ENCODE measurements at regions not wholly inside any gene's neighbourhood (a gene's known extent, or its start where the extent isn't known, plus 50 kb on each side); places are given as distances from the start of the nearest gene placed in this dataset.
"Not testable (repeated sequence)": the region's sequence is repeated elsewhere in the genome, so short reads cannot be mapped to it uniquely, and the experiment has no call there.

DNA sequence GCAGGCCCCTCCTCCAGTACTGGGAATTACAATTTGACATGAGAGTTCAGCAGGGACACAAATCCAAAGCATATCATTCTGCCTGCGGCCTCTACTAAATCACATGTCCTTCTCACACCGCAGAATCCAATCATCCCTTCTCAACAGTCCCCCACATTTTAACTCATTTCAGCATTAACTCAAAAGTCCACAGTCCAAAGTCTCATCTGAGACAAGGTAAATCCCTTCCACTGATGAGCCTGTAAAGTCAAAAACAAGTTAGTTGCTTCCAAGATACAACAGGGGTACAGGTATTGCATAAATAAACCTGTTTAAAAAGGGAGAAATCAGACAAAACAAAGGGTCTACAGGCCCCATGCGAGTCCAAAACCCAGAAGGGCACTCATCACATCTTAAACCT is 64.0 kb downstream of the EBNA1BP2 start:
- Mint-ChIP-seq H3K27me3 (no peaks in the 10 kb centered on the region), H3K27ac (no peak overlapping the region), H3K9me3 (peaks cover 21% of the 10 kb centered on the region), H3K4me3 (no peak overlapping the region), H3K4me1 (no peaks in the 10 kb centered on the region), H3K36me3 (no peaks in the 10 kb centered on the region)

DNA sequence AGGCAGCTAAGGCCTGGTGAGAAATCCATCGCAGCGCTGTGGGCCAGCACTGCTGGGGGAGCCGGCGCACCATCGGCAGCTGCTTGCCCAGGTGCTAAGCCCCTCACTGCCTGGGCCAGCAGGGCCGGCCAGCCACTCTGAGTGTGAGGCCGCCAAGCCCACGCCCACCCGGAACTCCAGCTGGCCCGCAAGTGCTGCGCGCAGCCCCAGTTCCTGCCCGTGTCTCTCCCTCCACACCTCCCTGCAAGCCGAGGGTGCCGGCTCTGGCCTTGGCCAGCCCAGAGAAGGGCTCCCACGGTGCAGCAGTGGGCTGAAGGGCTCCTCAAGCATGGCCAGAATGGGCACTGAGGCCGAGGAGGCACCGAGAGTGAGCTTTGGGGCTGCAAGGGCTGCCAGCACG is 64.4 kb downstream of the EBNA1BP2 start:
- Mint-ChIP-seq H3K27ac (no peak overlapping the region), H3K36me3 (no peaks in the 10 kb centered on the region), H3K4me3 (no peak overlapping the region), H3K9me3 (peaks cover 21% of the 10 kb centered on the region), H3K4me1 (no peaks in the 10 kb centered on the region), H3K27me3 (no peaks in the 10 kb centered on the region)

DNA sequence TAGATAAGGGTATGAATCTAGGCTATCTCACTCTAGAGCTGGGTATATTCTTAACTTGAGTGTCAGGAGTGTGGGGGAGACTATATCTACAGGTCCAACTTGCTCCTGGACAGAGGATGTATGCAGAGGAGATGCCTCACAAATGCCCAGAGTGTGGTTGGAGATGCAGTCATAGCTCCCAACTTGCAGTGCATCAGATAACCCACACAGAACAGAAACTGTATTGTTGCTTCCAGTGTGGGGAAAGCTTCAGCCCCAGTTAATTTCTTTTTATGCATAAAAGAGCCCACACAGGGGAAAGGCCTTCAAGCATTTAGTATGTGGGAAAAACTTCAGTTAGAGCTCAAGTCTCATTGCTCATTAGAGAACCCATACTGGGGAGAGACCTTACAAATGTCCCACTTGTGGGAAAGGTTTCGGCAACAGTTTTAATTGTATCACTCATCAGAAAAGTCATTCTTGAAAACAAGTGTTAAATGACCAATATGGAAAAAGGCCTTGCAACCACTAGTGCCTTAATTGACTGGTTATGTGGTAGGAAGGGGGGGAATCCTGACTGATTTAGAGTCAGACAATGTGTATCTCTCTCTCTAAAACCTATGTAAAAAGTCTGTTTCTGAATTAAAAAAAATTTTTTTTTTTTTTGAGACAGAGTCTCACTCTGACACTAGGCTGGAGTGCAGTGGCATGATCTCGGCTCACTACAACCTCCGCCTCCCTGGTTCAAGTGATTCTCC is 67.9 kb downstream of the EBNA1BP2 start:
- H3K27me3 Mint-ChIP-seq, result no peaks in the 10 kb centered on the region
- H3K4me1 Mint-ChIP-seq, result no peaks in the 10 kb centered on the region
- H3K36me3 Mint-ChIP-seq, result no peaks in the 10 kb centered on the region
- no peak overlapping the region for H3K4me3 Mint-ChIP-seq
- peaks cover 17% of the 10 kb centered on the region for H3K9me3 Mint-ChIP-seq
- H3K27ac Mint-ChIP-seq, result no peak overlapping the region

DNA sequence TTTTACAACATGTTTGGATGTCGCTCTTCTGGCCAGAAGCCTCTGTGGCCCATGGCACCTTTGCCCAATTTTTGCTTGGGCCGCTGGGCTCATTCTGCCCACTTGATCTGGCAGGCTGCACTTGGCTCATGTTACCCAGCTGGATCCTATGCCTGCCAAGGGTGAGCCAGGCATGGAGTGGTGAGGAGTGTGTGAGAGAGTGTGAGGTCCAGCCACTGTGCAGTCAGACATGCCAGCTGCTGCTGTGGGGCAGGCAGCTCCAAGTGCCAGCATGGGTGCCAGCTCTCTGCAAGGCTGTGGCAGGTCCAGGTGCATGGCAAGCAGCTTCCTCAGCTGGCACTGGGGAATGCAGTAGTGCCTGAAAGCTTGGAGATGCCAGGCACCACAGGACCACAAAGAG is 71.0 kb downstream of the EBNA1BP2 start:
- Mint-ChIP-seq H3K36me3 (no peaks in the 10 kb centered on the region), H3K4me1 (no peaks in the 10 kb centered on the region), H3K4me3 (no peak overlapping the region), H3K27me3 (no peaks in the 10 kb centered on the region), H3K9me3 (peaks cover 8% of the 10 kb centered on the region), H3K27ac (no peak overlapping the region)

DNA sequence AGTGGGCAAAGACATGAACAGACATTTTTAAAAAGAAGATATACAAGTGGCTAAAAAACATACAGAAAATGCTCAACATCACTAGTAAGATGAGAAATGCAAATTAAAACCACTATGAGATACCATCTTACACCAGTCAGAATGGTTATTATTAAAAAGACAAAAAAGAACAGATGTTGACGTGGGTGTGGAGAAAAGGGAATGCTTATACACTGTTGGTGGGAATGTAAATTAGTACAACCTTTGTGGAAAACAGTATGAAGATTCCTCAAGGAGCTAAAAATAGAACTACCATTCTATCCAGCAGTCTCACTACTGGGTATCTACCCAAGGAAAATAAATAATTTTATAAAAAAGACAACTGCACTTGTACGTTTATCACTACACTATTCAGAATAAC is 73.9 kb downstream of the EBNA1BP2 start:
- Mint-ChIP-seq H3K27me3 (no peaks in the 10 kb centered on the region), H3K27ac (no peak overlapping the region), H3K36me3 (no peaks in the 10 kb centered on the region), H3K4me1 (no peaks in the 10 kb centered on the region), H3K9me3 (peaks cover 4% of the 10 kb centered on the region), H3K4me3 (no peak overlapping the region)

DNA sequence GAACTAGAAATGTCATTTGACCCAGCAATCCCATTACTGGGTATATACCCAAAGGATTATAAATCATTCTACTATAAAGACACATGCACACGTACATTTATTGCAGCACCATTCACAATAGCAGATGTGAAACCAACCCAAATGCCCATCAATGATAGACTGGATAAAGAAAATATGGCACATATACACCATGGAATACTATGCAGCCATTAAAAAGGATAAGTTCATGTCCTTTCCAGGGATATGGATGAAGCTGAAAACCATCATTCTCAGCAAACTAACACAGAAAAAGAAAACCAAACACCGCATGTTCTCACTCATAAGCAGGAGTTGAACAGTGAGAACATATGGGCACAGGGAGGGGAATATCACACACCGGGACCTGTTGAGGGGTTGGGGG is 75.6 kb downstream of the EBNA1BP2 start:
- H3K27me3 Mint-ChIP-seq, H3K4me3 Mint-ChIP-seq, H3K4me1 Mint-ChIP-seq, H3K36me3 Mint-ChIP-seq, H3K27ac Mint-ChIP-seq, H3K9me3 Mint-ChIP-seq: not testable (repeated sequence)

DNA sequence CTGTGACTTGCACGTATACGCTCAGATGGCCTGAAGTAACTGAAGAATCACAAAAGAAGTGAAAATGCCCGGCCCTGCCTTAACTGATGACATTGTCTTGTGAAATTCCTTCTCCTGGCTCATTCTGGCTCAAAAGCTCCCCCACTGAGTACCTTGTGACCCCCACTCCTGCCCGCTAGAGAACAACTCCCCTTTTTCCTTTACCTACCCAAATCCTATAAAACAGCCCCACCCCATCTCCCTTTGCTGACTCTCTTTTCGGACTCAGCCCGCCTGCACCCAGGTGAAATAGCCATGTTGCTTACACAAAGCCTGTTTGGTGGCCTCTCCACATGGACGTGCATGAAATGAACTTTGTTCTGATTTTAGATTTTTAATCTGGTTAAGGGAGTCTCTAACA is 81.3 kb downstream of the EBNA1BP2 start:
- H3K4me3 Mint-ChIP-seq, H3K4me1 Mint-ChIP-seq, H3K36me3 Mint-ChIP-seq, H3K27me3 Mint-ChIP-seq, H3K27ac Mint-ChIP-seq, H3K9me3 Mint-ChIP-seq: not testable (repeated sequence)

DNA sequence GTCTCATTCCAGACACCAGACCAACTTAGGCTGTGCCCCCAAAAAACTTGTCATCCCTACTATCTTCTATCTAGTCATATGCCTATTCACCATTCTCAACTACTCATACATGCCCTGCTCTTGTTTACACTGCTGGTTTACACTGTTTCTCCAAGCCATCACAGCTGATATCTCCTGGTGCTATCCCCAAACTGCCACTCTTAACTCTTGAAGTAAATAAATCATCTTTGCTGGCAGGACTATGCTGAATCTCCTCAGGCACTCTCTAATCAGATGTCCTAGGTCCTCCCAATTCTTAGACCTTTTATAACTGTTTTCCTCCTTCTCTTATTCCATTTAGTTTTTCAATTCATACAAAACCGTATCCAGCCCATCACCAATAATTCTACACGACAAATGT is 81.9 kb downstream of the EBNA1BP2 start:
- H3K36me3 Mint-ChIP-seq, H3K4me1 Mint-ChIP-seq, H3K9me3 Mint-ChIP-seq, H3K27ac Mint-ChIP-seq, H3K27me3 Mint-ChIP-seq, H3K4me3 Mint-ChIP-seq: not testable (repeated sequence)

DNA sequence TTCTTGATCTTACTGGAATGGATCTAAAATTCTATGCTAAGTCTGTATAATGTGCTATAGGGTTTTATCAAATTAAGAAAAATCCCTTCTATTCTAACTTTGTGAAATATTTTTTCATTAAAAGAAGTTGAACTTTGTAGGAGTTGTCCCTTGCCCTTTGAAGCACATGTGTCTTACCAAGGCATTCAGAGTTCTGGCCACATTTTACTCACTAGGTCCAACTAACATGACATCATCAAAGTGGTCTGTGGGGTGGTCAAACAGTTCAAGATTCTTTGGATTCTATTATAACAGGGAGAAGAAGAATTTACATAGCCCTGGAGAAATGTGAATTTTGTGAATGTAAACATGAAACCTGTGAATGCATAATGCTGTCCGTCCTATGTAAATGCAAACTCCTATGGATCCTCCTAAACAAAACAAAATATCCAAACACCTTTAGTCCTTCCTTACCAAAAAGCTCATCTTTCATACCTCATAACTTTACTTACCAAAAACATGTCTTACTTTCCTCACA is 88.7 kb downstream of the EBNA1BP2 start:
- Mint-ChIP-seq H3K4me1 (no peaks in the 10 kb centered on the region), H3K36me3 (no peaks in the 10 kb centered on the region), H3K4me3 (no peak overlapping the region), H3K27me3 (no peaks in the 10 kb centered on the region), H3K27ac (no peak overlapping the region), H3K9me3 (no peaks in the 10 kb centered on the region)

DNA sequence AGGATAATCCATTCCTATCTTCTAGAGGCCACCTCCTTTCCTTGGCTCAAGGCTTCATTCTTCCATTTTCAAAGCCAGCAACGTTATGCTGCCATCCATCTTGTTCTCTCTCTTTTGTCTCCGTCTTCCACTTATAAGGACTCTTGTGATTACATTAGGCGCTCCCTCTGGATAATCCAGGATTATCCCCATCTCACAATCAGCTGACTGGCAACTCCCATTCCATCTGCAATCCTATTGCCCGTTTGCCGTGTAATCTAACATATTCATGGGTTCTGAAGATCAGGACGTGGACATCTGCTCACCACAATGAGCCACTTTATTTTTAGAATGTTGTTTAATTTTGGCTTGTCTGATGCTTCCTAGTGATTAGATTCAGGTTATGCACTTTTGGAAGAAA is 89.3 kb downstream of the EBNA1BP2 start:
- Mint-ChIP-seq H3K27me3 (no peaks in the 10 kb centered on the region), H3K36me3 (no peaks in the 10 kb centered on the region), H3K9me3 (no peaks in the 10 kb centered on the region), H3K27ac (no peak overlapping the region), H3K4me3 (no peak overlapping the region), H3K4me1 (no peaks in the 10 kb centered on the region)

DNA sequence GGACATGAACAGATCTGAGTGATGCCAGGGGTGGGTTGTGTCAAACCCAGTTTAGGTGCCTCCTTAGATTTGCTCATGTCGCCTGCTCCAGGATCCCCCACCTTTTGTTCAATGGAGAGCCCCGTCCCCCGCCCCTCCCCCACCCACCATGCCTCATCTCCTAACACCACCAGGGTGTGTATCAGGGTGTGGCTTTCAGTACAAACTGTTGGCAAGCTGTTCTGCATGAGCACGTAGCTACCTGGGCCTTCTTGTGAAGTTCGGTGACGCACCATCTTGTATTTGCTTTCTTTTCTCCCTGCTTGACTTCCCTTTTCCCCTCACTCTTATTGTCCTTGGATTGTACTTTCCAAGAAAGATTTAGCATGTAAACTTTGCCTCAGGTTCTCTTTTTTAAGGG is 94.8 kb downstream of the EBNA1BP2 start:
- Mint-ChIP-seq H3K27ac (no peak overlapping the region), H3K27me3 (no peaks in the 10 kb centered on the region), H3K4me1 (peaks cover 4% of the 10 kb centered on the region), H3K9me3 (no peaks in the 10 kb centered on the region), H3K36me3 (no peaks in the 10 kb centered on the region), H3K4me3 (no peak overlapping the region)

DNA sequence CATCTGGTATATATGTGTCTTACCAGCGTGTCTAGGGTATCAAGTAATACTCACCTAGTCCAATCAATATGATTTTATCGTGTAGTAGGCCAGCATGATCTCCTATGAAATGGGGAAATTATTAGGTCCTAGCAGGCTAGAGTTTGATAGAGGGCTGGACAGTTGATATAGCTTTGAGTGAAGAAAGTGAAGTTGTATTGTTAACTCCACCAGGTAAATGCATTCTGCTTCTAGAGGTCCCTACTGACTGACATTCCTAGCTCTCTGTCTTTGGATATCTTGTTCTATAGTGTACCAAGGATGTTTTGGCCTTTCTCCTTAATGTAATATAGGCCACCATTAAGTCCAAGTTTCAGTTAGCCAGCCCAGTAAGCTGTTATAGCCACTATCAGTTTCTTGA is 97.4 kb downstream of the EBNA1BP2 start:
- Mint-ChIP-seq H3K36me3 (no peaks in the 10 kb centered on the region), H3K4me3 (no peak overlapping the region), H3K4me1 (peaks cover 4% of the 10 kb centered on the region), H3K27ac (no peak overlapping the region), H3K9me3 (no peaks in the 10 kb centered on the region), H3K27me3 (no peaks in the 10 kb centered on the region)

DNA sequence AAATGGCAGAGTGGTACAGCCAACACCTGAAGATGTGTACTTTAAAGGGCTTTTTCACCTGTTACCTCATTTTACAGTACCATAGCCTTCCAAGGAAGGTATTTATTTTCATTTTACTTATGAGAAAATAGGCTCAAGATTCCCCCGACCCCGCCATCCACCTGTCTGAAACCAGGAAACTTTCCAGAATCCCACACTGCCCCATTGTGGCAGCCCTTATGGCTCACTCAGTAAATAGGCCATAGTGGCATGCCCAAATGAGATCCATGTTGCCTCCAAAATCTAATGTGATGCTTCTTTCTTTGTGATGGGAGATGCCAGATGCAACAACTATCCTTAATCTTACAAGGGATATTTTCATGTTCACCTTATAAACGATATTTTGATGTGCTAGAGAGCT is 97.8 kb downstream of the EBNA1BP2 start:
- Mint-ChIP-seq H3K9me3 (no peaks in the 10 kb centered on the region), H3K36me3 (no peaks in the 10 kb centered on the region), H3K27ac (no peak overlapping the region), H3K4me1 (peaks cover 4% of the 10 kb centered on the region), H3K27me3 (no peaks in the 10 kb centered on the region), H3K4me3 (no peak overlapping the region)

DNA sequence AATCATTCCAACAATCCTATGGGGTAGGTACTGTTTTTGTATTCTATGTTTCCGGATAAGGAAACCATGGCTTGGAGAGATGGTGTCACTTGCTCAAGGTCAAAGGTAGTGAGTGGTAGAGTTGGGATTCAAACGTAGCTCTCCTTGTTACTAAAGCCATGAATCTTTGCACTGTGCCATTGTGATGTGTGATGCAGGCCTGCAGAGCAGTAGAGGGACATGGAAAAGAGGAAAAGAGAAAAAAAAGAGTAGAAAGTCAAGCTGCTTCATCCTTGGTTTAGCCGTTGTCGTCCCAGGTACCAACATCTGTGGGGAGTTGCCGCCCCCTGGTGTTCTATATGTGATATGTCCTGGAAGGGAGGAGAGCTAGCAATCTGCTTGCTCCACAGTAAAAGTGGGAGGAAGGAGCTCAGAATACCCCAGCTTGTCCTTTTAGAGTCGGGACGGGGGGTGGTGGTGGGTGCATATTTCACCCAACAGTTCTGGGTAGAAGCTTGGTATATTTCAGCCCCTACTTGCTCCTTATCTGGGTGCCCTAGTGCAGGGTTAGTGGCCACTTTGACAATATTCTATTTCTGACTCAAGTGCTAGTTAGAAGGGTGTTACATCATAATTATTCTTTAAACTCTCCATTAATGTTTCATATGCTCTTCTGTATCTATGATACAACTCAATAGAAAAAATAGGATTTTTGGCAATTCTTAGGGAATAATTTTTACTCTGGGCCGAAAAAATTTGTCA is 98.4 kb downstream of the EBNA1BP2 start:
- H3K27ac Mint-ChIP-seq, result peak overlapping the region; percentile 27
- no peaks in the 10 kb centered on the region for H3K36me3 Mint-ChIP-seq
- no peaks in the 10 kb centered on the region for H3K9me3 Mint-ChIP-seq
- no peak overlapping the region for H3K4me3 Mint-ChIP-seq
- peaks cover 4% of the 10 kb centered on the region for H3K4me1 Mint-ChIP-seq
- no peaks in the 10 kb centered on the region for H3K27me3 Mint-ChIP-seq

DNA sequence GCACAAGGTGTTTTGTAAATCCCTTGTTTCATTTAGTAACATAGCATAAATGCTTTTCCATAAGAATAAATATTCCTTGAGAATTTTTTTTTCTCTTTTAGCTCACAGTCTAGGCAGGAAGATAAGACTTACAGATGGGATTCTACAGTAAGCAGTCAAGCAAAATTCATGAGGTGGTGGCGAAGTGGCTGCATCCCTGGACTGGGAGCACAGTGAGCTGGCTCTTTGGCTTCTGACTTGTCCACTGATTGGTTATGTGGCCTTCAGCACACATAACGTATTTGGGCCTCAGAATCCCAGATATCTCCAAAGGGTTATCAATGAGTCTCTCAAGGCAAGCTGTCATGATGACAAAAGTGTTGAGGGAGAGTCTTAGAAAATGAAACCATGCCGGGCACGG is 99.8 kb downstream of the EBNA1BP2 start:
- Mint-ChIP-seq H3K36me3 (no peaks in the 10 kb centered on the region), H3K27me3 (no peaks in the 10 kb centered on the region), H3K4me3 (no peak overlapping the region), H3K4me1 (peaks cover 10% of the 10 kb centered on the region), H3K27ac (no peak overlapping the region), H3K9me3 (no peaks in the 10 kb centered on the region)

DNA sequence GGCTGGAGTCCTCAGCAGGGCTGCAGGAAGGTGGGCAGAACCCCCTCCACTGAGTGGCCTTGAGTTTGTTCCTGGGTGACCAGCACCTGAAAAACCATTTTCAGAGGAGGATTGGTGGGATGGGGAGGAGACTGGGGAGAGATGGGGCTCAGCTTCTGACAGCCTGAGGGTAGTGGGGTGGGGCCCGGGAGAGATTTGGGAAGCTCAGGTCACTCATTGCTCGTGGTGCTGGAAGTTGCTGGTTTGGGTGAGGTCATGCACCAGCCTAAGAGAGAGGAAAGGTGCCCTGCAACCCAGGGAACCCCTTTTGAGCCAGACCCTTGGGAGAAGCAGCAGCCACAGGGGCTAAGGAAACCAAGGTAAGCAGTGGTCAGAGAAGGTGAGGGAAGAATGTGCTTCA is 100.8 kb downstream of the EBNA1BP2 start:
- no peaks in the 10 kb centered on the region for H3K9me3 Mint-ChIP-seq
- H3K4me3 Mint-ChIP-seq, result no peak overlapping the region
- H3K27me3 Mint-ChIP-seq, result no peaks in the 10 kb centered on the region
- no peaks in the 10 kb centered on the region for H3K36me3 Mint-ChIP-seq
- H3K27ac Mint-ChIP-seq, result peak overlapping the region; percentile 63
- peaks cover 10% of the 10 kb centered on the region for H3K4me1 Mint-ChIP-seq

All from activated naive CD4-positive, alpha-beta T cell treated with anti-CD3 and anti-CD28 coated beads, Interleukin-2, amount 50 U/mL, for 24 hours (primary cell).